ENCODE measurements at regions not wholly inside any gene's neighbourhood (a gene's known extent, or its start where the extent isn't known, plus 50 kb on each side); places are given as distances from the start of the nearest gene placed in this dataset.
"Not testable (repeated sequence)": the region's sequence is repeated elsewhere in the genome, so short reads cannot be mapped to it uniquely, and the experiment has no call there.

DNA sequence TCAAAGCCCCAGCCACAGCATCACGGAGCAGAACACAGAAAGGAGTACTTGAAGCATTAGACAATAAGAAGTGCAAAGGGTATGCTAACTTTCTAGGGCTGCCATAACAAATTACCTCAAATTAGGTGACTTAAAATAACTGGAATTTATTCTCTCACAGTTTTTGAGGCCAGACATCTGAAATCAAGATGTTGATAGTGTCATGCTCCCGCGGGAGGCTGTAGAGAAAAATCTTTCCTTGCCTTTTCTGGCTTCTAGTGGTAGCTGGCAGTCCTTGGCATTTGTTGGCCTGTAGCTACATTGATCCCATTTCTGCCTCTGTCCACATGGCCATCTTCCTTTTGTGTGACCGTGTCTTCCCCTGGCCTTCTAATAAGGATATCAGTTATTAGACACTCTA is 51.9 kb upstream of the SPDL1 start:
- DNase-seq (ENCODE audit: low spot score), result no peak

DNA sequence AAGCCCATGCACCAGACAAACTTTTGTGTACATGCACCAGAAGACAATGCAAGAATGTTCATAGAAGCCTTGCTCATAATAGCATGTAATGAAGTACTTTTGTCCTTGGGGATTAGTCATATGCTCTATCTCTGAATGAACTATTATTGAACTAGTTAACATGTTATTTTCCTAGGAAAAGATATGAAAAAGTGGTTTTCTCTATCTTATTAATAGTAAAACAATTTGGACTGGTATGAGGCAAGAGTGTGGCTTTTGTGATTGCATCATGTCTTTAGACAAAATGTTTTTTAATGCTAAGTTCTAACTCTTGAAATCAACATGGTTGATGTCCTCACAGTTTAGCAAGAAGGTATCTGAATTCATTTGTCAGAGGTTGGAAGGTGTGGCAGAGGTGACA is 55.7 kb upstream of the SPDL1 start:
- DNase-seq (ENCODE audit: low spot score), result no peak

DNA sequence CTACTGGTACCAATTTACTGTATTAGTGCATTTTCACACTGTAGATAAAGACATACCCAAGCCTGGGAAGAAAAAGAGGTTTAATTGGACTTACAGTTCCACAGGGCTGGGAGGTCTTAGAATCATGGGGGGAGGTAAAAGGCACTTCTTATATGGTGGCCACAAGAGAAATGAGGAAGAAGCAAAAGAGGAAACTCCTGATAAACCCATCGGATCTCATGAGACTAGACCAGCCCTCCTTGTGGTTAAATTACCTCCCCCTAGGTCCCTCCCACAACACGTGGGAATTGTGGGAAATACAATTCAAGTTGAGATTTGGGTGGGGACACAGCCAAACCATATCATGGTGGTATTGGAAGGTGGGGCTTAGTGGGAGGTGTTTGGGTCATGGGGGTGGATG is 56.5 kb upstream of the SPDL1 start:
- no peak for DNase-seq (ENCODE audit: low spot score)

DNA sequence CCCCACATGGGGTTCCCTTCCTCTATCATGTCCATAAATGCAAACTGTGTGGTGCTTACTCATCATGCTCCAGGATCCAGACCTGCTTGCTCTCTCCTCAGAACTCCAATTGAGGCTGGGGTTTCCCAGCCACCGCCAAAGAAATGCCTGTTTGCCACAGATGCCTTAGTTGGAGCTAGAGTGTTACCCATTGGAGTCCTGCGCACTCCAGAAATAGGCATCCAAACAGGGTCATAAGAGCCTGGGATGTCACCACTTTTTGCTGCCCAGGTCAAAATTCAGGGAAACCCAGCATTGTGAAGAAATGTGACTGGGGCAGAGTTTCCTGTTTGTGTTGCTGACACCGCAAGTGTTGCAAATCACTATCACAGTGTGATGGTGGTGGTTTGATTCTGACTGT is 60.7 kb upstream of the SPDL1 start:
- no peak for DNase-seq (ENCODE audit: low spot score)

DNA sequence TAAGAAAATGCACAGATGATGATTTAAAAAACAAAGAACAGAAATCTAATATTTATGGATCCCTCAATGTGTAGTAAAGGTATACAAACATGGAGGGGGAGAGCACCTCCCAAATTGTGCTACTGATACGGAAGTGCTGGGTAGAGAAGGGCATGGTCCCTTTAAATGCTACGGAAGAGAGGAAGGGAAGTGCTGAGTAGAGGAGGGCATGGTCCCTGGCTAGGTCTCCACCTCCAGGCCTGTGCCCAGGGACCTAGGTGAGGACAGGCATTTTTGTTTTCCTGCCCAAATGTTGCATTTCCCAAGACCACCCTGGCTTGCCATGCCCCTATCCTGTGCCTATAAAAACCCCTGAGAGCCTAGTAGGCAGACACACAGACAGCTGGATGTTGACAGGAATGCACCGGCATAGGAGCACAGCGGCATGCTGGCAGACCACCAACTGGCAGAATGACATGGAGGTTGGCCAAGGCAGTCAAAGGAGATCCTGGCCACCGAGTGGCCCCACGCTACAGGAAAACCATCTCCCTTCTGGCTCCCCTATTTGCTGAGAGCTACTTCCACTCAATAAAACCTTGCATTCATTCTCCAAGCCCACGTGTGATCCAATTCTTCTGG is 62.1 kb upstream of the SPDL1 start:
- DNase-seq (ENCODE audit: low spot score), result peak; percentile 54

DNA sequence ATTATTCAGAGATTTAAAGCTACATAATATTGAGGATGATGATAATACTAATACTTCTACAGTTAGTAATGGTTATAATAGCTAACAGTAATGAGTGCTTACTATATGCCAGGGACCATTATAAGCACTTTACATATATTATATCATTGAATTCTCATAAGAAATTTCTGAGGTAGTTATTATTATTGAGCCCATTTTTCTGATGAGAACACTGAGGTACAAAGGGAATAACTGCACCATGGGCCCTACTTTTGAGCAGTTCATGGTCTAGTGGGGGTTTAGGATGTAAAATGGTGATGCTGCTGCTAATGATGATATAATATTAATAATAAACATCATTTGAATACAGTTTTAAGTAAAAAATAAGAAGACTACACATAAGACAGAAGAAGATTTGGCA is 64.2 kb upstream of the SPDL1 start:
- DNase-seq (ENCODE audit: low spot score), result no peak

DNA sequence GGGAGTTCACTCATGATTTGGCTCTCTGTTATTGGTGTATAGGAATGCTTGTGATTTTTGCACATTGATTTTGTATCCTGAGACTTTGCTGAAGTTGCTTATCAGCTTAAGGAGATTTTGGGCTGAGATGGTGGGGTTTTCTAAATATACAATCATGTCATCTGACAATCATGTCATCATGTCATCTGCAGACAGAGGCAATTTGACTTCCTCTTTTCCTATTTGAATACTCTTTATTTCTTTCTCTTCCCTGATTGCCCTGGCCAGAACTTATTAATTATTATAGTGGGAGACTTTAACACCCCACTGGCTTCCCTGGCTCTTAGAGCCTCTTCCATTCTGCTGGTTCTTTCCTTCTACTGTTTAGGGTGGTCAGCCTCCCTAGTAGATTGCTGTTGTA is 64.8 kb upstream of the SPDL1 start:
- DNase-seq (ENCODE audit: low spot score), result not testable (repeated sequence)

DNA sequence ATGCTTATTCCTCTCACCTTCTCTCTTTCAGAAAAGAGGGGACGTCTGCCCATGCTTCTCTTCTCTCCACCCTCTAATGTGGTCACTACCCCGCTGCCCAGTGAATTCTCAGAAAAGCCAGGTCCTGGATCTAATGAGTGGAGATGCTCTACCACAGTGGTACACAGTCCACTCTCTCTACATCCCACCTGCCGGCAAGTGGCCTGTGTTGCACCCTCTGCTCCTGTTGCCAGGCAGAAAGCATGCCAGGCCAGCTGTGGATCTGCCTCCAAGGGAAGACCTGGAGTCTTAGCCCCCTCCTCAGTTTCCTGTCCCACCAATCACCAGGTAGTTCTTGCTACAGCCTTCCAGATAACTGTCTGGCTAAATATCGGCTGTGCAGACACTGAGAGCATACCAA is 71.2 kb upstream of the SPDL1 start:
- DNase-seq (ENCODE audit: low spot score), result no peak

DNA sequence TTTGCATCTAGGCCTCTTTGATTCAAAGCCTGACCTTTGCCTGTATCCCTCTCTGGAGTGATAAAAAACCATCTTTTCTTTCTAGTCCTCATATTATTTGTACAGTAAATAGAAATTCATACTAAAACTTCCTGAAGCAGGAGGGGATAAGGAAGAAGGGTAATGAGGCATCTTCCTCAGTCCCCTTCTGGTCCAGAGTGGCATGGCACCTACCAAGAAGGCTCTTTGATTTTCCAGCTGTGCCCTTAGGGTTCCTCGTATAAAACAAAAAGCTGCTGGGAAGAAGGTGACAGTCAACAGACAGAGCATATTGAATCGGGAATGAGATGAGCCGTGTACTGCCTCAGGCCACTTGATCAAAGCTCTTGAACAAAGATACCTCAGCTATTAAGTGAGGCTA is 71.9 kb upstream of the SPDL1 start:
- DNase-seq (ENCODE audit: low spot score), result no peak

DNA sequence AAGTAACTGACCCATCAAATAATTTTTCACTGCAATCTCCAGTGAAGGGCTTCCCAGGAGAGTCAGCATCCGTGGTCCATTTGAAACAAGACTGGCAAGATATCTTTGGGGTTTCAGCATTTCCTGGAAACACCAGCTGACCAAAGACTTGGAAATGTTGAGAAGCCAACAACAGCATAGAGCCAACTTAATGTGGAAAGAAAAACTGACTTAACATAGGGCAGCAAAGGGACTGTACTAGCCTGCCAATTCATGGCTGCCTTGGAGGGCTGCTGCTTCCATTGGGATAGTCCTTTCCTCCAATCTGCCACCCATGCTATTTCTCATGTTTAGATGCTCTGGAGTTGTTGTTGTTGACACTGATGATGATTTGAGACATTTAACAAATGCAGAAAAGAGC is 76.5 kb upstream of the SPDL1 start:
- DNase-seq (ENCODE audit: low spot score), result no peak

DNA sequence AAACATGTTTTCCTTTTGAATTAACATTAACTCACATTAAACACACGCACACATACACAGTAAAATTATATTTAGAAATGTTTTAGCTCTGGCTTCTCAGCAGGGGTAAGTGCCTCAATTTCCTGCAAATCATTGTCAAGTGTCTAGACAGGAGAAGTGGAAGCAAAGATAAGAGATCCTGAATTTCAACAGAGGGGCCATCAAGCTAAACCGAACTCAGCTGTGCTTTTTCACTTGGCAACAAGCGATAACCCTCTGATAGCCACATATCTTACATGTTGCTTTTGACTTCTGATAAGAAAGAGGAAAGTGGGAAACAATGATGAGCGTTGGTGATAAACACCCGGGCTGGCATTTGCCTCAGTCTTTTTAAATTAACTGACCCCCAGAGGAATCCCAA is 79.7 kb upstream of the SPDL1 start:
- no peak for DNase-seq (ENCODE audit: low spot score)

DNA sequence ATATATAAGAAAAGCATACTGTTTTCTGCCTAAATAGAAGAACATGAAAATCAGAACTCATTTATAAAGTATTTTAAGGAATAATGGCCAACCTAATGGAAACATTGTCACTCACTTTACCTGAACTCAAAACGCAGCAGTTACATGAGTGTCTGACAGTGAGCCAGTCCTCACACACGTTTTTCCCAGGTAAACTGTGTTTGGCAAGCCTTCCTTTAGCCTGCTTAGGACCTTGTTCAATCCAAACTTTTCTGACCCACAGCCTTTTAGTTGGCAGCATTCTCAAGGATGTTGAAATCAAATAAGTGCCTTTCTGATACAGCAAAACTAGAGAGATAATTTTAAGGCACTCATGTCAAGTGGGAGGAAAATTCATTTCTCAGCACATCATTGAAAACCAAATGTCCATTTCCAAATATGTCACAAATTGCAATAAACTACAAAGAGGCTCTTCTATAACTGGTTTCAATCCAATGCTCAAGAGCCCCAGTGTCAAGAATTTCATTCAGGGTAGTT is 83.5 kb upstream of the SPDL1 start:
- DNase-seq (ENCODE audit: low spot score), result no peak

DNA sequence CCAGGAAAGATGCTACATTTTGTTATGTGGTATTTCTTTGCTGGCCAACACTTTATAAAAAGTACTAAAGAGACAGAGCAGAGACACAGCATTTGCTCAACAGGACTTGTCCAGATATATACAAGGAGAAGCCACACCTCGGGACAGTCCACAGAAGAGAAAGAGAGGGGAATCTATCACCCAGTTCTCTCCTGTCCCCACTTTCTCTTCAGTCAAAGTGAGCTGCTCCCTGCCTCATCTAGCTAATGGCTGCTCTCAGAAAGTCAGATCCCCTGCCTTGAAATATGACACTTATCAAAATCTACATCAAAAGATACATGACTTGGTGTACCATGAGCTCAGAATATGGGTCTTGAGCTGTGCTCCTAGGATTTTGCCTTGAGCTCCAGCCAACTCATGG is 86.7 kb upstream of the SPDL1 start:
- no peak for DNase-seq (ENCODE audit: low spot score)

DNA sequence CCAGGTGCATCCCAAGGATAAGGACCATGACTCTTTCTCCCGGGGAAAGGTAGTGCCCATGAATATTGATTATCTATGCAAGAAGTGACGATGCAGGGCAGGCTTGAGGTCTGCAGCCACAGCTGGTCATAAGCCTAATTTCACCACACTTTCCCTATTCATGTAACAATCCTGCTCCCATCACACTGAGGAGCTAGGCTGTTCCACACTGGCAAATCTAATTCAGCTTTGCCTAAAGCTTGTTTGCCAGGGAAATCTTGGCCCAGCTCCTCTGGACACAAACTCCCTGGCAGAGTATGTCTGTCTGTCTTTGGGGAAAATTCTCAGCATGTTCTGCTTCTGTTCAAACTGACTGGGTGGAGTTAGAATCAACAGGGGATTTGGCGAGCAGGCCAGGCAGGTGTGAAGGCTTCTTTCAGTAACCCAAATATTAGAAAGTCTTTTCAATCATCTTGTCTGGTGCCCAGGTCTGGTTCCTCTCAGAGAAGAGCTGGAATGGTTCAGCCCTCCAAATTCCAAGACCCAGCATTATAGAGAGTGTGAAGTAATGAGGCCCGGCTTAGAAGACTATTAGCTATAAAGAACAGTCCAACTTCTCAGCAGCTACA is 88.5 kb upstream of the SPDL1 start:
- no peak for DNase-seq (ENCODE audit: low spot score)

DNA sequence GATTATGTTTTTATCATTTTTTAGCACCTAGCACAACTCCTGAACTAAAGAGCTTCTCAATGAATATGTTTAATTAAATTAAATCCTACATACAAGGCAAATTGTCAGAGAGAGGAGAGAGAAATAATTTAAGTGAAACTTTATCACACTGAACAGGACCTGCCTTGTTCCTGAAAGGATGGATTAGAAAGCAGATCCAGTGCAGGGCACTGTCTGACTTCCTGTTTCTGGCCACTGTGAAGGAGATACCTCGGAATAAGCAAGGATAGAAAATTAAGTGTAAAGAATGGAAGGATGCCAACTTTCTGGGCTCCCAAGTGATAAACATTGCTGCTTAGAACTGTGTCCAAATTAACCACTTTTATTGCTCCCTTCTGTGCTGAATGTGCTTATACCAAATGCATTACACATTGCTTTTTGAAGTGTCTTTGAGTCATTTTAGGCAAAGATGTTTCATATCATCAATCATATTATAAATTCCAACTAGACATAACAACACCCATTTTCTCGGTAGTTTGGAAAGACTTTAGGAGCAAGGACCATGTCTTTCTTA is 89.1 kb upstream of the SPDL1 start:
- no peak for DNase-seq (ENCODE audit: low spot score)

DNA sequence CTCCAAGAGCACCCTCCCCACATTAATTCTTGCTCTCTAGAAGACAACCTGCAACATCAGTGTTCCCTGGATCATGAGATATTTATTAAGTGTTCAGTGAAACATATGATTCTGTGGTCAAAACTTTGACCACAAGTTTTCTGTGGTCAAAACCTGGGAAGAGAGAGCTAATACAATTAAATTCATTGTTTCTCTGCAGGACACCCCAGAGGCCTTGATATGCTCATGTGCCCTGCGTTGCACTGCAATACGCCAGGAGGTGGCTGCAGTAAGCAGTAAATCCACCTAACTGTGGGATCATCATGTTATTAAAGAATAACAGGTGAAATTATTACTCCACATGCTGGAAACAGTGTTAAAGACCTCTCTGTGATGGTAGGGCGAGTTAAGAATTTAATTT is 109.3 kb upstream of the SPDL1 start:
- DNase-seq (ENCODE audit: low spot score), result no peak

DNA sequence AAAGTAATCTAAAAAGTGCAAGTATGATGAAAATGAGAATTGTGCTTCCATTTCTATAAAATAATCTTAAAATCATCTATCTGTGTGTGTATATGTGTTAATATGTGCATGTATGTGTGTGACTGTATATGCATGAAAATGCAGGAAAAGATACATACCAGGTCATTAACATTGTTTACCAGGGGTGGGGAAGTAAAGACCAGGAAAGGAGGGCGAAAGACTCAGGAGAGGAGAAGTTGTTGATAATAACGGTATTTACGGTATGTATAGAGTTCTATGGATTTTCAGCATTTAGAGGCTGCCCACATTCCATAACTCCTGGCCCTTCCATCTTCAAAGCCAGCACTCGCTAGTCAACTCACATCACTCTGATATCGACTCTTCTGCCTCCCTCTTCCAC is 111.0 kb upstream of the SPDL1 start:
- no peak for DNase-seq (ENCODE audit: low spot score)

DNA sequence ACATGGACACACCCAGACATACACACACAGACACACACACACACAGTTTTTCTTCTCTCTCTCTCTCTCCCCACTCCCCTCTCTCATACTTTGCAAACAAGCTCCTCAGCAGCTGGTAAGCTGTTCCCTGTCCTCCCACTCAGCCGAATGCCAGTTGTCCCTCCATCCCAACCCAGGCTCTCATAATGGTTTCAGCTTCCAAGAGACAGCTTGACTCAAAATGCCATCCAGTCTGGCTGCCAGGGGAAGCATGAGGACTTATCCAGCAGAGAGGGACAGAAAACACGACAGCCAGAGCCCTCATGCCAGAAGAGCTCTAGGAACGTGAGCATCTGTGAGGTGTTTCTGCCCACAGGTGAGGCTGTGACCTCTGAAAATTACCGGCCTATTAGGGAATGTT is 112.6 kb upstream of the SPDL1 start:
- DNase-seq (ENCODE audit: low spot score), result no peak

DNA sequence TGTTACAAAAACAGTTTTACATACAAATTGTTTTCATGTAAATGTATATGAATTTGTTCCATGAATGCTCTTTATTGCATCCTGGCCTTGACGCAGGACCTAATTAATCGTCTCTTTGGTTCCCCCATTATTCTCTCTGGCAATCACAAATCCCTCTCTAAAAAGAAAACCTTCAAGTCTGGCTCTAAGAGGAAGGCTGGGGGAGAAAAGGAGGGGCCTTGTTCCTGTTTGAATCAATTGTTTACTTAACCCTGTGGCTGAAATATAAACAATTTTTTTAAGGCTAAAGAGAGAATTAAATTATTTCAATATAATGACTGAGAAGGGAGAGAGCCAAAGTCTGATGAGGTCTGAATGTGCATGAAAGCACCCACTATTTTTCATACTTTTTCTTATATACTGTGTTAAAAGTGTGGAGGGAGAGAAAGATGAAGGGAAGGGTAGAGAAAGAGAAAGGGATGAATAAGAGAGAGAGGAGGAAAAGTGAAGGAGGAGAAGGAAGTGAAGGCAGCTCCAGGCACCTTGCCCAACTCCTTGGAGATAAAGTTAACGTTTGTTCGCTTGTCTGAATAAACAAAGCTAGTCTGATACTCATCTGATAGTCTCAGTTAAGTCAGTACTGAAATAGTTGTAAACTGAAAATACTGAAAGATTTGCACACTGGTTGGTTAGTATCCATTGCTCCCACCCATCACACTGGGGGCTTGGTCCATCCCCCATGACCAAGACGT is 116.4 kb upstream of the SPDL1 start:
- DNase-seq (ENCODE audit: low spot score), result no peak

DNA sequence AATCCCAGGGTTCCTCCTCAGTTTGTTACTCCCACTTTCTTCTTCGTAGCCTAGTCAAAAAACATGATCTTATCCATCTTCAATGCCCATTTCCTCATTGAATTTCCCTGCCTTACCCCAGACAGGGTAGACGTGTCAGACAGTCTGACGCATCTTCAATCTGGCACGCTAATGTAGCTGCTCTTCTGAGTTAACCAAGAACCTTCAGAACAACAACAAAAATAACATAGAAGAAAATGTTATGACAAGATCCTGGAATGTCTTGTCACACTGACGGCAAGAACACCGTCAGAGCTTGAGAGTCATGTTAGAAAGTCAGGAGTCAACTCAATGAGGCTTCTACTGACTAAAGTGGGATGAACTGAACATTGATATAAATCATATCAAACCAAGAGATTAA is 122.7 kb upstream of the SPDL1 start:
- no peak for DNase-seq (ENCODE audit: low spot score)

DNA sequence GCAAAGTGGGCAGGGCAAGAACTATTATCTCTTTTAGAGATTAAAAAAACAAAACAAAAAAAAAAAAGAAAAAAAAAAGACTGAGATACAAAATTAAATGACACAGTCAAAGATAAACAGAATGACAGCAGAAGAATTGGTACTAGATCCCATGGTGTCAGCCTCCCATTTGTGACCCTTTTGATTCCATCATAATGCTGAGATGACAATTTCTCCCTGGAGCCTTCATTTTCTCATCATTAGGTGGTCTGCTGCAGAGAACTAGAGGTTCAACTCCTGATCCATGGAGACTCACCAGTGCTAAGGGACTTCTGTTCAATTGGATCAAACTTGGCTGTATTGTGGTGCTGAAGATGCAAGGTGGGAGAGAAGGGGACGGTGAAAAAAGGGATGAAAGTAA is 123.5 kb upstream of the SPDL1 start:
- no peak for DNase-seq (ENCODE audit: low spot score)

DNA sequence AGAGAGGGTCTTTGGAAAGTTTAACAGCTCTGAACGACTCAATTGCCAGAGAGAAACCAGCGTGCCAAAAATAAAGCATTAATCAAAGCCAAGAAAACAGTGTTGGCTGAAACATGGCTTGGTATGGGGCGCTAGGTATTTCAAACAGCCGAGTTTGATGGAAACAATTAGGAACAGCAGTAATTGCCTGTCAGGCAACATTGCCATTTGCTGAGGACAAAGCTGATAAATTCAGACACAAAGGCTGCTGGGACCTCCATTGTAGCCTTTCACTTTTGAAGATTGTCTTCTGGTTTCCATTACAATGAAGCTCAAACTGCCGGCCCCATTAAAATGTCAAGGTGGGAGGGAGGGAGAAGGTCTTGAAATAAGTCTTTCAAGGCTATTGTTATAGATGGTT is 125.4 kb upstream of the SPDL1 start:
- DNase-seq (ENCODE audit: low spot score), result no peak

DNA sequence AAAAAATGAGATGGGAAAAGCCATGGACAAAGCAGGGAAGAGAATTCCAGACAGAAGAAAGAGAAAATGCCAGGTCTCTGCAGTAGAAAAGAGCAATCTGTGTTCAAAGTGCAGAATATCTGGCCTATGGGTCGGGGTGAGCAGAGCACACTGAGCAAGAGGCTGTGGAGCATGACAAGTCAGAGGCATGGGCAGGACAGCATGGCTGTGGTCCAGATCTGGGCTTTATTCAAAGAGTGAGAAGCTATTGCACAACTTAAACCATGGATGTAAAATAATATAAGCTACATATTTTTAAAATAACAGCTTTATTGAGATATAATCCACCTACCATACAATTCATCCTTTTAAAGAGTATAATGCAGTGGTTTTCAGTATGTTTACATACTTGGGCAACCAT is 133.1 kb upstream of the SPDL1 start:
- DNase-seq (ENCODE audit: low spot score), result no peak
